DOHH2 (cell line): ENCODE measurements at regions not wholly inside any gene's neighbourhood (a gene's known extent, or its start where the extent isn't known, plus 50 kb on each side); places are given as distances from the start of the nearest gene placed in this dataset.

ENCODE experiments used
- H3F3A ChIP-seq: fragments of 200-600 bp; sonication (generic), shearing (Covaris generic); 2 replicates; pipeline ENCODE4 v1.6.0; 2016; ENCODE audit warnings: antibody characterized with exemption, mild to moderate bottlenecking; ENCODE audit not compliant: control insufficient read depth, insufficient read depth
- H3K27ac ChIP-seq: fragments of 200-600 bp; sonication (generic); 2 replicates; pipeline ENCODE4 v1.5.1; 2014; ENCODE audit warnings: low read depth, mild to moderate bottlenecking, low read length, moderate library complexity
- H3K27me3 ChIP-seq: fragments of 200-600 bp; sonication (generic); 2 replicates; pipeline ENCODE4 v1.6.1; 2014; ENCODE audit warnings: mild to moderate bottlenecking, low read length, mixed read lengths; ENCODE audit not compliant: control insufficient read depth
- H3K36me3 ChIP-seq: fragments of 200-600 bp; sonication (generic); 2 replicates; pipeline ENCODE4 v1.6.1; 2014; ENCODE audit warnings: mild to moderate bottlenecking, low read length, moderate library complexity, mixed read lengths; ENCODE audit not compliant: control insufficient read depth
- H3K4me1 ChIP-seq: fragments of 200-600 bp; sonication (generic); 2 replicates; pipeline ENCODE4 v1.6.1; 2014; ENCODE audit warnings: mild to moderate bottlenecking, low read length, mixed read lengths; ENCODE audit not compliant: control insufficient read depth
- H3K4me2 ChIP-seq: fragments of 200-600 bp; sonication (generic); 2 replicates; pipeline ENCODE4 v1.6.0; 2014; ENCODE audit warnings: mild to moderate bottlenecking, low read length, moderate library complexity
- H3K4me3 ChIP-seq: fragments of 200-600 bp; sonication (generic); 2 replicates; pipeline ENCODE4 v1.5.1; 2014; ENCODE audit warnings: mild to moderate bottlenecking, low read length, mixed read lengths
- H3K79me2 ChIP-seq: fragments of 200-600 bp; sonication (generic); 2 replicates; pipeline ENCODE4 v1.6.1; 2014; ENCODE audit warnings: mild to moderate bottlenecking, low read length, mixed read lengths; ENCODE audit not compliant: control insufficient read depth
- H3K9me2 ChIP-seq: fragments of 200-600 bp; sonication (generic); replicated peaks from 2 replicates; pipeline ENCODE4 v1.6.1; 2014; ENCODE audit warnings: mild to moderate bottlenecking, low read length, mixed read lengths; ENCODE audit not compliant: control insufficient read depth
- H3K9me3 ChIP-seq: fragments of 200-600 bp; sonication (generic); 2 replicates; pipeline ENCODE4 v1.6.1; 2014; ENCODE audit warnings: antibody characterized with exemption, low read length, mixed read lengths; ENCODE audit not compliant: control insufficient read depth, insufficient read depth
- H4K20me1 ChIP-seq: fragments of 200-600 bp; sonication (generic); 2 replicates; pipeline ENCODE4 v1.6.0; 2014; ENCODE audit warnings: low read depth, mild to moderate bottlenecking, antibody characterized with exemption, low read length, moderate library complexity; ENCODE audit not compliant: control insufficient read depth, insufficient read depth
- CTCF ChIP-seq: fragments of 200-600 bp; sonication (generic); IDR thresholded peaks from one replicate; pipeline ENCODE4 v1.5.1; 2014; ENCODE audit warnings: antibody characterized with exemption, mild to moderate bottlenecking, low read depth, low read length; ENCODE audit not compliant: poor library complexity, severe bottlenecking
- EZH2phosphoT487 ChIP-seq: fragments of 200-600 bp; sonication (generic); IDR thresholded peaks from 2 replicates; pipeline ENCODE4 v1.6.1; 2017; ENCODE audit warnings: borderline replicate concordance, mild to moderate bottlenecking, antibody characterized with exemption, low read length, moderate library complexity, mixed read lengths

- Histone ChIP-seq H3K36me3 (no peaks in the 10 kb centered on the region), H3F3A (no peaks in the 10 kb centered on the region), H3K4me1 (no peaks in the 10 kb centered on the region), H3K27ac (no peak overlapping the region), H3K9me2 (no peaks in the 10 kb centered on the region), H3K79me2 (no peaks in the 10 kb centered on the region), H3K4me3 (no peak overlapping the region), H4K20me1 (no peaks in the 10 kb centered on the region), H3K4me2 (no peak overlapping the region), H3K27me3 (no peaks in the 10 kb centered on the region), H3K9me3 (no peaks in the 10 kb centered on the region)
- no peak for TF ChIP-seq EZH2phosphoT487
- TF ChIP-seq CTCF, result no peak
These were observed 249.5 kb downstream of the TMEM167A start for GRCh38 chr5:82827651-82828050.

- Histone ChIP-seq H4K20me1 (no peaks in the 10 kb centered on the region), H3F3A (no peaks in the 10 kb centered on the region), H3K9me3 (no peaks in the 10 kb centered on the region), H3K4me1 (no peaks in the 10 kb centered on the region), H3K27ac (no peak overlapping the region), H3K9me2 (no peaks in the 10 kb centered on the region), H3K4me2 (no peak overlapping the region), H3K79me2 (no peaks in the 10 kb centered on the region), H3K27me3 (no peaks in the 10 kb centered on the region), H3K4me3 (no peak overlapping the region), H3K36me3 (no peaks in the 10 kb centered on the region)
- TF ChIP-seq EZH2phosphoT487 (no peak), CTCF (no peak)
These were observed 254.6 kb downstream of the TMEM167A start for GRCh38 chr5:82822634-82822927.

- H3K27ac ChIP-seq, result no peak overlapping the region
- H3K9me2 ChIP-seq, result no peaks in the 10 kb centered on the region
- no peaks in the 10 kb centered on the region for H3K4me1 ChIP-seq
- TF ChIP-seq EZH2phosphoT487, result no peak
- no peak for TF ChIP-seq CTCF
- H4K20me1 ChIP-seq, result no peaks in the 10 kb centered on the region
- H3K4me2 ChIP-seq, result no peak overlapping the region
- no peaks in the 10 kb centered on the region for H3K27me3 ChIP-seq
- no peaks in the 10 kb centered on the region for H3K79me2 ChIP-seq
- H3K4me3 ChIP-seq, result no peak overlapping the region
- H3K36me3 ChIP-seq, result no peaks in the 10 kb centered on the region
- no peaks in the 10 kb centered on the region for H3K9me3 ChIP-seq
- no peaks in the 10 kb centered on the region for H3F3A ChIP-seq
These were observed 255.2 kb downstream of the TMEM167A start for GRCh38 chr5:82821846-82822633.
